Osteocyte (in vitro differentiated cells): ENCODE measurements at regions not wholly inside any gene's neighbourhood (a gene's known extent, or its start where the extent isn't known, plus 50 kb on each side); places are given as distances from the start of the nearest gene placed in this dataset.

Source experiments
- DNase-seq: peaks from one replicate; pipeline ENCODE4 v3.0.0; 2021; ENCODE audit warnings: mixed read lengths; ENCODE audit not compliant: unreplicated experiment; ENCODE audit errors: extremely low spot score
- H3K27ac Mint-ChIP-seq: one replicate; pipeline ENCODE4 v1.8.0; 2021; ENCODE audit warnings: mild to moderate bottlenecking, mixed read lengths; ENCODE audit not compliant: unreplicated experiment
- H3K27me3 Mint-ChIP-seq: one replicate; pipeline ENCODE4 v1.8.0; 2021; ENCODE audit warnings: mixed read lengths; ENCODE audit not compliant: unreplicated experiment
- H3K36me3 Mint-ChIP-seq: one replicate; pipeline ENCODE4 v1.8.0; 2021; ENCODE audit warnings: mixed read lengths; ENCODE audit not compliant: unreplicated experiment
- H3K4me1 Mint-ChIP-seq: one replicate; pipeline ENCODE4 v1.8.0; 2021; ENCODE audit warnings: mixed read lengths; ENCODE audit not compliant: unreplicated experiment
- H3K4me3 Mint-ChIP-seq: one replicate; pipeline ENCODE4 v1.8.0; 2021; ENCODE audit warnings: mild to moderate bottlenecking, moderate library complexity, mixed read lengths; ENCODE audit not compliant: unreplicated experiment
- H3K9me3 Mint-ChIP-seq: one replicate; pipeline ENCODE4 v1.8.0; 2021; ENCODE audit warnings: mixed read lengths; ENCODE audit not compliant: unreplicated experiment
- CTCF ChIP-seq: fragments of 200-600 bp; sonication (generic); IDR thresholded peaks from 2 replicates; pipeline ENCODE4 v1.5.0; 2021; ENCODE audit warnings: antibody characterized with exemption, mild to moderate bottlenecking, moderate library complexity

GRCh38 chr2:55112229-55113031 lies 62.2 kb upstream of the RTN4 start:
- Mint-ChIP-seq H3K4me3 (peak overlapping the region; percentile 33), H3K36me3 (no peaks in the 10 kb centered on the region), H3K4me1 (peaks cover 72% of the 10 kb centered on the region), H3K27me3 (no peaks in the 10 kb centered on the region), H3K27ac (peak overlapping the region; percentile 97), H3K9me3 (no peaks in the 10 kb centered on the region)
- peak; percentile 13 for TF ChIP-seq CTCF
- peak; percentile 90 for DNase-seq

DNA sequence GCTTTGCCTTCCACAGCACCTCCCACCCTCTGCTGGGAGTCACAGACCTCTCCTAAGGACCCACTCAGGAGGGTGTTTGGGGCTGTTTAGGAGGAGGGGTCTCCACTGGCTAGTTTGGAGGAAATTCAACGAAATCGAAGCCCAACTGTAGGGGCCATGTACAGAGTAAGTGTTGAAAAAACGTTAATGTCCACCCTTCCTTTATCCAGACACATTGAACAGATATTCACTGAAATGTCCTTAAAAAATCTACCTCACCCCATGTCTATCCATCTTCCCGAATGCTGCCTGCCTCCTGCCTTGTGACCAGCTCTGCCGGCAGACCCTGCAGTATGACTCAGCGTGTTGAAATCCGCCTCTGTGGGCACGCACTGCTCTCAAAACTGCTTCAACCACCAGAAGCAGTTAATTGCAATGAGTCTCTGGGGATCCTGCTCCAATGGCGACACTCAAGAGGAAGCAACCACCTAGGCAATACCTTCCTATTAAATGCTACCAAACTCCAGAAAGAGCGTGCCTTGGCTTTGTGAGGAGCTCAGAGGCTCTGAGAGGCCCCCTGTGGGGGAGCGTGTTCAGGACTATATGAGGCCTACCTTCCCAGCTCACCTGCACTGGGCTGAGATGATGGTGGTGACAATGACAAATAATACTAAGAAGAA lies 61.4 kb upstream of the RTN4 start:
- Mint-ChIP-seq H3K27ac (peak overlapping the region; percentile 97), H3K4me3 (peak overlapping the region; percentile 33)
- peak; percentile 91 for DNase-seq

DNA sequence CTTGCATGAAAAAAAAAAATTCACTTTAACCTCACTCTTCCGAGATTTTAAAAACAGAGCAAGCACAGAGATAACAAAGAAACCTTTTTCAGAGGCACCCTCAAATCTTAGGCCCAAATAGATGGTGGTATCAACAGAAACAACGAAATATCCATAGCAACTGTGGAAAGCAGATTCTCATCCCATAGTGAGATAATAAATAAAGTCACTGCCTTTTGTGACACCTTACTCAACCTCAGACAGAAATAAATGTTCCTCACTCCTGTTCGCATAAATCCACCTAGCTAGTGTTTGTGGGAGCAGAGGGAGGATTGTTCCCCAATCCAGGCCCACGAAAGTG lies 60.9 kb upstream of the RTN4 start:
- TF ChIP-seq CTCF = no peak
- Mint-ChIP-seq H3K4me3 (no peak overlapping the region), H3K36me3 (no peaks in the 10 kb centered on the region), H3K27me3 (no peaks in the 10 kb centered on the region), H3K27ac (peak overlapping the region; percentile 97), H3K4me1 (peaks cover 79% of the 10 kb centered on the region), H3K9me3 (no peaks in the 10 kb centered on the region)
- no peak for DNase-seq

More for the DNA sequence above, 61.4 kb upstream of the RTN4 start:
- no peaks in the 10 kb centered on the region for H3K9me3 Mint-ChIP-seq
- H3K27me3 Mint-ChIP-seq = no peaks in the 10 kb centered on the region
- peaks cover 76% of the 10 kb centered on the region for H3K4me1 Mint-ChIP-seq
- TF ChIP-seq CTCF = no peak
- H3K36me3 Mint-ChIP-seq = no peaks in the 10 kb centered on the region

DNA sequence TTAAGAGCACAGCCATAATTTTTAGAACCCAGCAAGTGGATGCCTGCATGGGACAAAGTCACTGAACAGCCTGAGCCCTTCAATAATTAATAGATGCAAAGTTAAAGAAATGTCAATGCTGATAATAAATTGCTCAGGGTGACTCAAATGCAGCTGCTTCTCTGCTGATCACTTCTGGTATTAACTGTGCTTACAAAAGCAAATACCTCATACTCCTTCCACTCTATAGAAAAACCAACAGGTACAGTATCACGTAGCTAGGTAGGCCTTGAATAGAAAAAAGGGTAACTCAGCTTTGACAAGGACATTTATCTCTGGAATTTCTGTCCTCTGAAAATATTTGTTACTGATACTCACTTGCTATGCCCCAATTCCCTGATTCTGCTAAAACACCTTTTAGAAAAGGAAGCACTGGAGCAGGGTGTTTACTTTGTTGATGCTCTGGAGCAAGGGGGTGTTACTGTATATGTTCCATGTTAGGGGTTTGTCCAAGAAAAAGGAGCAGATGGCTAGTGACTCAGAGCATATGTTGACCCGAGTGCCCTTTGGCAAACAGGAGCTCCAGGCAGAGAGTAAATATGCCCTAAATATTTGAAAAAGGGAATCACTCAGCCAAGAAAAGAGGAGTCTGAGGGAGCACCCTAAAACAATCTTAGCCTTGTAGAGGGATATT lies 59.1 kb upstream of the RTN4 start:
- H3K4me3 Mint-ChIP-seq = peak overlapping the region; percentile 32
- H3K4me1 Mint-ChIP-seq = peaks cover 75% of the 10 kb centered on the region
- no peaks in the 10 kb centered on the region for H3K27me3 Mint-ChIP-seq
- no peaks in the 10 kb centered on the region for H3K9me3 Mint-ChIP-seq
- DNase-seq = no peak
- no peaks in the 10 kb centered on the region for H3K36me3 Mint-ChIP-seq
- peak overlapping the region; percentile 97 for H3K27ac Mint-ChIP-seq
- TF ChIP-seq CTCF = no peak
